SU-DHL-6 (cell line): ENCODE measurements at regions not wholly inside any gene's neighbourhood (a gene's known extent, or its start where the extent isn't known, plus 50 kb on each side); places are given as distances from the start of the nearest gene placed in this dataset.

Source experiments
- EZH2phosphoT487 ChIP-seq: fragments of 200-600 bp; sonication (generic), shearing (Covaris generic); conservative IDR thresholded peaks from 2 replicates; pipeline ENCODE4 v1.6.1; 2018; ENCODE audit warnings: mild to moderate bottlenecking, antibody characterized with exemption, low read length, moderate library complexity, mixed read lengths
- TF ChIP-seq, protein P1 (sequence below): fragments of 200-600 bp; sonication (generic); IDR thresholded peaks from one replicate; pipeline ENCODE4 v1.5.1; 2017; ENCODE audit warnings: antibody characterized with exemption, mild to moderate bottlenecking, low read length, moderate library complexity; ENCODE audit not compliant: insufficient read depth, poor library complexity, severe bottlenecking

- TF ChIP-seq, protein P1, sequence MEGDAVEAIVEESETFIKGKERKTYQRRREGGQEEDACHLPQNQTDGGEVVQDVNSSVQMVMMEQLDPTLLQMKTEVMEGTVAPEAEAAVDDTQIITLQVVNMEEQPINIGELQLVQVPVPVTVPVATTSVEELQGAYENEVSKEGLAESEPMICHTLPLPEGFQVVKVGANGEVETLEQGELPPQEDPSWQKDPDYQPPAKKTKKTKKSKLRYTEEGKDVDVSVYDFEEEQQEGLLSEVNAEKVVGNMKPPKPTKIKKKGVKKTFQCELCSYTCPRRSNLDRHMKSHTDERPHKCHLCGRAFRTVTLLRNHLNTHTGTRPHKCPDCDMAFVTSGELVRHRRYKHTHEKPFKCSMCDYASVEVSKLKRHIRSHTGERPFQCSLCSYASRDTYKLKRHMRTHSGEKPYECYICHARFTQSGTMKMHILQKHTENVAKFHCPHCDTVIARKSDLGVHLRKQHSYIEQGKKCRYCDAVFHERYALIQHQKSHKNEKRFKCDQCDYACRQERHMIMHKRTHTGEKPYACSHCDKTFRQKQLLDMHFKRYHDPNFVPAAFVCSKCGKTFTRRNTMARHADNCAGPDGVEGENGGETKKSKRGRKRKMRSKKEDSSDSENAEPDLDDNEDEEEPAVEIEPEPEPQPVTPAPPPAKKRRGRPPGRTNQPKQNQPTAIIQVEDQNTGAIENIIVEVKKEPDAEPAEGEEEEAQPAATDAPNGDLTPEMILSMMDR, result no peak
- no peak for TF ChIP-seq EZH2phosphoT487
Measured at GRCh38 chr11:128397362-128397761, 190.0 kb downstream of the ETS1 start.
